Naive B cell (primary cell): ENCODE measurements at regions not wholly inside any gene's neighbourhood (a gene's known extent, or its start where the extent isn't known, plus 50 kb on each side); places are given as distances from the start of the nearest gene placed in this dataset.
"Not testable (repeated sequence)": the region's sequence is repeated elsewhere in the genome, so short reads cannot be mapped to it uniquely, and the experiment has no call there.

ENCODE experiments used
- ATAC-seq, 2 donors: fragments of 150-1000 bp; cut with Tn5 transposase; 2 replicates each; pipeline ENCODE4 v1.10.0; 2021; ENCODE audit warnings: low read depth in 2 of 2, mild to moderate bottlenecking in 2 of 2, moderate library complexity in 2 of 2
- DNase-seq: peaks from one replicate; pipeline ENCODE4 v3.0.0; 2022
- H3K27ac Mint-ChIP-seq, 6 donors: one replicate each; pipeline ENCODE4 v1.8.0; 2020 to 2022; ENCODE audit warnings: mild to moderate bottlenecking in 6 of 6, mixed read lengths in 6 of 6, moderate library complexity in 5 of 6, inconsistent platforms in 2 of 6
- H3K27me3 Mint-ChIP-seq, 3 donors: one replicate each; pipeline ENCODE4 v1.8.0; 2021 to 2022; ENCODE audit warnings: mixed read lengths in 3 of 3, mild to moderate bottlenecking in 1 of 3
- H3K36me3 Mint-ChIP-seq, 2 donors: one replicate each; pipeline ENCODE4 v1.8.0; 2020 to 2022; ENCODE audit warnings: mixed read lengths in 2 of 2, inconsistent platforms in 1 of 2, mild to moderate bottlenecking in 1 of 2
- H3K4me1 Mint-ChIP-seq, 3 donors: one replicate each; pipeline ENCODE4 v1.8.0; 2020 to 2022; ENCODE audit warnings: mixed read lengths in 3 of 3, inconsistent platforms in 1 of 3, mild to moderate bottlenecking in 1 of 3, moderate library complexity in 1 of 3
- H3K4me3 Mint-ChIP-seq, 8 donors: one replicate each; pipeline ENCODE4 v1.8.0; 2020 to 2022; ENCODE audit warnings: mild to moderate bottlenecking in 8 of 8, mixed read lengths in 8 of 8, moderate library complexity in 8 of 8, inconsistent platforms in 2 of 8
- H3K9me3 Mint-ChIP-seq, 7 donors: one replicate each; pipeline ENCODE4 v1.8.0; 2020 to 2022; ENCODE audit warnings: mixed read lengths in 7 of 7, mild to moderate bottlenecking in 5 of 7, inconsistent platforms in 2 of 7, moderate library complexity in 1 of 7

- not testable (repeated sequence) for H3K36me3 Mint-ChIP-seq, ATAC-seq, H3K27ac Mint-ChIP-seq, H3K4me3 Mint-ChIP-seq, H3K27me3 Mint-ChIP-seq, H3K9me3 Mint-ChIP-seq, DNase-seq, H3K4me1 Mint-ChIP-seq
These were observed 1211.8 kb downstream of the OTOL1 start for GRCh38 chr3:162708394-162708793.

- not testable (repeated sequence) for DNase-seq, H3K4me3 Mint-ChIP-seq, H3K4me1 Mint-ChIP-seq, H3K36me3 Mint-ChIP-seq, ATAC-seq, H3K27me3 Mint-ChIP-seq
- peak overlapping the region in 2 of 6 donors; percentile 38 to 95 for H3K27ac Mint-ChIP-seq
- peaks cover 0 to 11% (median 0%) of the 10 kb centered on the region in 7 donors for H3K9me3 Mint-ChIP-seq
These were observed 1212.5 kb downstream of the OTOL1 start for GRCh38 chr3:162708942-162709706.

GRCh38 chr3:162710332-162711112 lies 1213.9 kb downstream of the OTOL1 start:
- Mint-ChIP-seq H3K36me3 (no peaks in the 10 kb centered on the region), H3K4me3 (no peak overlapping the region), H3K4me1 (no peaks in the 10 kb centered on the region), H3K27me3 (no peaks in the 10 kb centered on the region), H3K9me3 (peaks cover 0 to 11% (median 0%) of the 10 kb centered on the region in 7 donors), H3K27ac (no peak overlapping the region)
- ATAC-seq (no peak), DNase-seq (no peak)

- ATAC-seq, H3K36me3 Mint-ChIP-seq, H3K27ac Mint-ChIP-seq, DNase-seq, H3K4me3 Mint-ChIP-seq, H3K27me3 Mint-ChIP-seq, H3K4me1 Mint-ChIP-seq: not testable (repeated sequence)
- peaks cover 0 to 11% (median 0%) of the 10 kb centered on the region in 7 donors for H3K9me3 Mint-ChIP-seq
These were observed 1220.5 kb downstream of the OTOL1 start for GRCh38 chr3:162717074-162717473.

- no peaks in the 10 kb centered on the region for H3K4me1 Mint-ChIP-seq
- no peak for ATAC-seq
- H3K36me3 Mint-ChIP-seq = no peaks in the 10 kb centered on the region
- no peak overlapping the region for H3K4me3 Mint-ChIP-seq
- H3K27ac Mint-ChIP-seq = no peak overlapping the region
- H3K9me3 Mint-ChIP-seq = peaks cover 0 to under 1% (median 0%) of the 10 kb centered on the region in 7 donors
- no peaks in the 10 kb centered on the region for H3K27me3 Mint-ChIP-seq
- DNase-seq = no peak
These were observed 1222.1 kb downstream of the OTOL1 start for GRCh38 chr3:162718697-162719096.

GRCh38 chr3:162719684-162720341 lies 1223.2 kb downstream of the OTOL1 start:
- H3K27ac Mint-ChIP-seq = no peak overlapping the region
- no peaks in the 10 kb centered on the region for H3K27me3 Mint-ChIP-seq
- ATAC-seq (no peak), DNase-seq (no peak)
- no peaks in the 10 kb centered on the region for H3K36me3 Mint-ChIP-seq
- no peaks in the 10 kb centered on the region for H3K9me3 Mint-ChIP-seq
- H3K4me3 Mint-ChIP-seq = no peak overlapping the region
- no peaks in the 10 kb centered on the region for H3K4me1 Mint-ChIP-seq

GRCh38 chr3:162721736-162722135 lies 1225.1 kb downstream of the OTOL1 start:
- Mint-ChIP-seq H3K9me3 (peaks cover 0 to 2% (median 0%) of the 10 kb centered on the region in 7 donors), H3K27ac (no peak overlapping the region), H3K27me3 (no peaks in the 10 kb centered on the region), H3K36me3 (no peaks in the 10 kb centered on the region), H3K4me3 (no peak overlapping the region), H3K4me1 (no peaks in the 10 kb centered on the region)
- DNase-seq (no peak), ATAC-seq (no peak)

GRCh38 chr3:162722337-162722736 lies 1225.7 kb downstream of the OTOL1 start:
- H3K27ac Mint-ChIP-seq = no peak overlapping the region
- H3K4me1 Mint-ChIP-seq = no peaks in the 10 kb centered on the region
- H3K4me3 Mint-ChIP-seq = no peak overlapping the region
- H3K9me3 Mint-ChIP-seq = peaks cover 0 to 3% (median 0%) of the 10 kb centered on the region in 7 donors
- no peaks in the 10 kb centered on the region for H3K36me3 Mint-ChIP-seq
- H3K27me3 Mint-ChIP-seq = no peaks in the 10 kb centered on the region
- DNase-seq = no peak
- ATAC-seq = no peak

- not testable (repeated sequence) for H3K27me3 Mint-ChIP-seq, H3K36me3 Mint-ChIP-seq, H3K27ac Mint-ChIP-seq, H3K4me1 Mint-ChIP-seq, ATAC-seq, H3K4me3 Mint-ChIP-seq, H3K9me3 Mint-ChIP-seq, DNase-seq
These were observed 1226.2 kb downstream of the OTOL1 start for GRCh38 chr3:162722796-162723195.

GRCh38 chr3:162729686-162730085 lies 1233.1 kb downstream of the OTOL1 start:
- H3K9me3 Mint-ChIP-seq = peaks cover 0 to 10% (median 0%) of the 10 kb centered on the region in 7 donors
- no peak for DNase-seq
- H3K27me3 Mint-ChIP-seq = no peaks in the 10 kb centered on the region
- no peaks in the 10 kb centered on the region for H3K36me3 Mint-ChIP-seq
- H3K4me1 Mint-ChIP-seq = no peaks in the 10 kb centered on the region
- no peak for ATAC-seq
- H3K4me3 Mint-ChIP-seq = no peak overlapping the region
- no peak overlapping the region for H3K27ac Mint-ChIP-seq

- not testable (repeated sequence) for ATAC-seq, H3K4me3 Mint-ChIP-seq, DNase-seq, H3K27ac Mint-ChIP-seq, H3K4me1 Mint-ChIP-seq, H3K36me3 Mint-ChIP-seq, H3K9me3 Mint-ChIP-seq, H3K27me3 Mint-ChIP-seq
These were observed 1235.4 kb downstream of the OTOL1 start for GRCh38 chr3:162731961-162732360.

GRCh38 chr3:162738784-162739183 lies 1242.2 kb downstream of the OTOL1 start:
- no peak for ATAC-seq
- Mint-ChIP-seq H3K27ac (no peak overlapping the region), H3K36me3 (no peaks in the 10 kb centered on the region), H3K4me1 (no peaks in the 10 kb centered on the region), H3K9me3 (peaks cover 0 to 3% (median 0%) of the 10 kb centered on the region in 7 donors), H3K4me3 (no peak overlapping the region), H3K27me3 (no peaks in the 10 kb centered on the region)
- DNase-seq = no peak

GRCh38 chr3:162740941-162741596 lies 1244.5 kb downstream of the OTOL1 start:
- Mint-ChIP-seq H3K4me1 (no peaks in the 10 kb centered on the region), H3K4me3 (no peak overlapping the region), H3K36me3 (no peaks in the 10 kb centered on the region), H3K27me3 (no peaks in the 10 kb centered on the region), H3K9me3 (peaks cover 0 to 3% (median 0%) of the 10 kb centered on the region in 7 donors), H3K27ac (no peak overlapping the region)
- ATAC-seq = no peak
- DNase-seq = no peak
